ENCODE measurements at regions not wholly inside any gene's neighbourhood (a gene's known extent, or its start where the extent isn't known, plus 50 kb on each side); places are given as distances from the start of the nearest gene placed in this dataset.
"Not testable (repeated sequence)": the region's sequence is repeated elsewhere in the genome, so short reads cannot be mapped to it uniquely, and the experiment has no call there.

GRCh38 chrY:3974362-3974761 is 395.5 kb downstream of the TGIF2LY start:
- DNase-seq (ENCODE audit: low read depth) = not testable (repeated sequence)

DNA sequence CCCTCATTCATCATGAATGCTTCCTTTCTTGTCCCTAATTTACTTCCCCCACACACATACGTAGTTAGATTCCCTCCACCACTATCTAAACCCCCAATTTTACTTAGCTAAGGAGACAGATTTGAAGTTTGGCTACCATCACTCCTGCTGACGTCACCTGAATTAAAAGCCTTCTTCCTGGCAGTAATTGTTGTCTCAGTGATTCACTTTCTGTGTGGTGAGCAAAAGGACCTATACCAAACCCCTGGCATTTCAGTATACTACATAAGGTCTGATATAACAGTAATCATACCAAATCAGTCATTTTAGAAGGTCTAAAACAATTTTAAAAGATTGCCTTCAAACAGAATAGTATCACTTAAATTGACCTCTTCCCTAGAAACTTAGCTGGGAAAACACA is 396.1 kb downstream of the TGIF2LY start:
- not testable (repeated sequence) for DNase-seq (ENCODE audit: low read depth)

DNA sequence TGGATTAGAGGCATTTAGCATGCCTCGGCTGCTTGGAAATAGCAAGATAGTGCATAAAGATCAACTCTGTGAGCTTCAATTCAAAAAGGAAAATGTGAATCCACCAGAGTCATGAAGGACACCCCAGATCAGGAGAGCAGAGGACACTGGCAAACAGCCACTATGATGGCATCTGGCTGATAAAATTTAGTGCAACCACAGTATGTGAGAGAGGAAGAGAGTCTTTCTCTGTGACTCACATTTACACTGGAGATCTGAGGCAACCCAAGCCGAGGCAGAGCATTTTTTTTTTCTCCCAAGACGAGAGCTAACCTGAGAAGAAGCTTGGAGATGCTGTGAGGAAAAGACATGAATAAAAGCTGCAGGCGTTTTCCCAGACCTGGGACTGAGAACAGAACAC is 401.9 kb downstream of the TGIF2LY start:
- peak; percentile 64 for DNase-seq (ENCODE audit: low read depth)

DNA sequence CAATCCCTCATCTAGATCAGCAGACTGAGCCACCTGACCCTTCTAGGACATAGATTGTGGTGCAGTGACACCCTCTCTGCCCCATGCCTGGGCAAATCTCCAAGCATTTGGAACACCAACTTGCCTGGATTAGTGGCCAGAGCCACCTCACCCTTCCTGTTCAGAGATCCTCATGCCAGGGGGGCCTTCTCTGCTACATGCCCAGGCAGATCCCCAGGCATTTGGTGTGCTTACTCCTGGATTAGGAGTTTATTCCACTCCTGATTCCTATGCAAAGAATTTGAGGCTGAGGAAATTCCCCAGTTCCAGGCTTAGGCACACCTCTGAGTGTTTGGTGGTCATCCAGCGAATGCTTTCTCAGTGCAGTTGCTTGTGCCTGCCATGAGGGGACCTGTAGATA is 402.9 kb downstream of the TGIF2LY start:
- DNase-seq (ENCODE audit: low read depth) = peak; percentile 63
